ENCODE measurements at regions not wholly inside any gene's neighbourhood (a gene's known extent, or its start where the extent isn't known, plus 50 kb on each side); places are given as distances from the start of the nearest gene placed in this dataset.

GRCh38 chr13:74620711-74621110, 486.5 kb upstream of the KLF12 start:
- in situ Hi-C loops (cut with MboI; ENCODE audit: low pct_ligation_motif_present in 1 of 4, low pct_unique_long_range_greater_than_20kb in 1 of 4, low sequenced_read_pairs in 3 of 4) = no loop called here

DNA sequence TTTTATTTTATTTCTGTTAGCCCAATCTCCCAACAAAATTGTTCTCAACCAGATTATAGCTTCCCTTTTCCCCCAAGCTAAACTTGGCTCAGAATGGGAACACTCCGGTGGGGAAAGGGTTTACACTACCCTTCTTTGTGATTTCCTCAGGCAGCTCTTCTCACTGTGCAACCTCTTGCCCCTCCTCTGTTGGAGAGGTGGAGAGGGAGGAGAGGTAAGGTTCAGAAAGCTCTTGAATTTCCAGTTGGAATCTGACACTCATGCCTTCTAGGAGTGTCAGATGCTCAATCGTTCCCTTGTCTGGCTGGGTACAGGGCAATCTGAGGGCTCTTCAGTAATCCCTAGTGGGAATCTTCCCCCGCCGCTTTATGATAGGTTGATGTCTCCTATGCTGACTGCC, 486.1 kb upstream of the KLF12 start:
- no peak for DNase-seq
- 83% methylated on average over 4 of the region's 4 CpGs; no CpG with 5 or more reads in 1 of the 2 donors for WGBS, 2 donors (ENCODE audit: low coverage in 1 of 2)
- Histone ChIP-seq H3K4me1 (no peaks in the 10 kb centered on the region), H3K4me3 (no peak overlapping the region), H3K9me3 (no peaks in the 10 kb centered on the region), H3K27ac (no peak overlapping the region), H3K36me3 (no peaks in the 10 kb centered on the region), H3K27me3 (no peaks in the 10 kb centered on the region)
- TF ChIP-seq POLR2A (IDR thresholded peaks at IDR 0.05) = no peak
- TF ChIP-seq EP300 (IDR thresholded peaks at IDR 0.05; ENCODE audit: low read depth) = no peak
- in situ Hi-C loops (cut with MboI; ENCODE audit: low pct_ligation_motif_present in 1 of 4, low pct_unique_long_range_greater_than_20kb in 1 of 4, low sequenced_read_pairs in 3 of 4) = no loop called here
- intact Hi-C loops (cut with DNase I; ENCODE audit: low total_unique reads) = no loop called here

More at GRCh38 chr13:74620711-74621110, 486.5 kb upstream of the KLF12 start:
- WGBS, 2 donors (ENCODE audit: low coverage in 1 of 2) = 47% methylated on average over 2 of the region's 2 CpGs; no CpG with 5 or more reads in 1 of the 2 donors
- intact Hi-C loops (cut with DNase I; ENCODE audit: low total_unique reads) = no loop called here
- H3K27ac ChIP-seq = no peak overlapping the region
- no peaks in the 10 kb centered on the region for H3K4me1 ChIP-seq
- H3K27me3 ChIP-seq = no peaks in the 10 kb centered on the region
- no peaks in the 10 kb centered on the region for H3K9me3 ChIP-seq
- H3K36me3 ChIP-seq = no peaks in the 10 kb centered on the region
- TF ChIP-seq EP300 (IDR thresholded peaks at IDR 0.05; ENCODE audit: low read depth) (no peak), POLR2AphosphoS5 (IDR thresholded peaks at IDR 0.05) (no peak), POLR2A (IDR thresholded peaks at IDR 0.05) (no peak), CTCF (IDR thresholded peaks at IDR 0.05) (no peak)
- no peak for DNase-seq
- no peak overlapping the region for H3K4me3 ChIP-seq

- H3K4me3 ChIP-seq = no peak overlapping the region
- 64 to 66% methylated on average over 3 of the region's 3 CpGs for WGBS, 2 donors (ENCODE audit: low coverage in 1 of 2)
- H3K9me3 ChIP-seq = peaks cover 0 to 5% of the 10 kb centered on the region in 2 donors
- H3K36me3 ChIP-seq = no peaks in the 10 kb centered on the region
- H3K27ac ChIP-seq = no peak overlapping the region
- in situ Hi-C loops (cut with MboI; ENCODE audit: low pct_ligation_motif_present in 1 of 4, low pct_unique_long_range_greater_than_20kb in 1 of 4, low sequenced_read_pairs in 3 of 4) (no loop called here), intact Hi-C loops (cut with DNase I; ENCODE audit: low total_unique reads) (no loop called here)
- H3K4me1 ChIP-seq = no peaks in the 10 kb centered on the region
- no peak for DNase-seq
- H3K27me3 ChIP-seq = no peaks in the 10 kb centered on the region
- TF ChIP-seq POLR2AphosphoS5 (IDR thresholded peaks at IDR 0.05) (no peak), POLR2A (IDR thresholded peaks at IDR 0.05) (no peak), EP300 (IDR thresholded peaks at IDR 0.05; ENCODE audit: low read depth) (no peak), CTCF (IDR thresholded peaks at IDR 0.05) (no peak)
These were observed 463.3 kb upstream of the KLF12 start for GRCh38 chr13:74597526-74597925.

GRCh38 chr13:74596691-74597090, 462.5 kb upstream of the KLF12 start:
- intact Hi-C loops (cut with DNase I; ENCODE audit: low total_unique reads) (no loop called here), in situ Hi-C loops (cut with MboI; ENCODE audit: low pct_ligation_motif_present in 1 of 4, low pct_unique_long_range_greater_than_20kb in 1 of 4, low sequenced_read_pairs in 3 of 4) (no loop called here)
- WGBS, 2 donors (ENCODE audit: low coverage in 1 of 2) = 65 to 94% methylated on average over 5 of the region's 5 CpGs
- Histone ChIP-seq H3K4me1 (no peaks in the 10 kb centered on the region), H3K4me3 (no peak overlapping the region), H3K9me3 (peaks cover 0 to 5% of the 10 kb centered on the region in 2 donors), H3K27ac (no peak overlapping the region), H3K36me3 (no peaks in the 10 kb centered on the region), H3K27me3 (no peaks in the 10 kb centered on the region)
- no peak for DNase-seq
- TF ChIP-seq POLR2A (IDR thresholded peaks at IDR 0.05) (no peak), EP300 (IDR thresholded peaks at IDR 0.05; ENCODE audit: low read depth) (no peak), POLR2AphosphoS5 (IDR thresholded peaks at IDR 0.05) (no peak), CTCF (IDR thresholded peaks at IDR 0.05) (no peak)

GRCh38 chr13:74593688-74594087, 459.5 kb upstream of the KLF12 start:
- TF ChIP-seq POLR2AphosphoS5 (IDR thresholded peaks at IDR 0.05) (no peak), EP300 (IDR thresholded peaks at IDR 0.05; ENCODE audit: low read depth) (no peak), POLR2A (IDR thresholded peaks at IDR 0.05) (no peak)
- H3K36me3 ChIP-seq = no peaks in the 10 kb centered on the region
- H3K4me1 ChIP-seq = no peaks in the 10 kb centered on the region
- H3K27me3 ChIP-seq = no peaks in the 10 kb centered on the region
- H3K27ac ChIP-seq = no peak overlapping the region
- no peak overlapping the region for H3K4me3 ChIP-seq
- intact Hi-C loops (cut with DNase I; ENCODE audit: low total_unique reads) = no loop called here
- no peak for DNase-seq
- H3K9me3 ChIP-seq = peaks cover 0 to 5% of the 10 kb centered on the region in 2 donors
- WGBS, 2 donors (ENCODE audit: low coverage in 1 of 2) = 92 to 95% methylated on average over 3 of the region's 3 CpGs
- in situ Hi-C loops (cut with MboI; ENCODE audit: low pct_ligation_motif_present in 1 of 4, low pct_unique_long_range_greater_than_20kb in 1 of 4, low sequenced_read_pairs in 3 of 4) = no loop called here
